Panc1 (cell line): ENCODE measurements at regions not wholly inside any gene's neighbourhood (a gene's known extent, or its start where the extent isn't known, plus 50 kb on each side); places are given as distances from the start of the nearest gene placed in this dataset.

ENCODE experiments used
- ATAC-seq: fragments of 200-7000 bp; cut with Tn5 transposase; 2 replicates; pipeline ENCODE4 v1.9.1; 2020; ENCODE audit warnings: mild to moderate bottlenecking, moderate library complexity
- BruUV-seq: library from RNA; stranded (reverse); fragments of 400-500 nt; replicated peaks from 2 replicates; lab custom pipeline; 2021; lab: Mats Ljungman, UMichigan
- CTCF ChIA-PET: fragments of 300-600 bp; sonication (Branson Sonifier 250); formaldehyde crosslinking; loops from one replicate; lab custom pipeline; 2022; ENCODE audit warnings: antibody characterized with exemption; lab: Charles Lee
- POLR2A ChIA-PET: fragments of 300-600 bp; sonication (Branson Sonifier 250); formaldehyde crosslinking; loops from one replicate; lab custom pipeline; 2022; ENCODE audit warnings: antibody characterized with exemption; lab: Charles Lee
- DNase-seq: peaks from one replicate; pipeline ENCODE4 v3.0.0-alpha.2; 2010; ENCODE audit warnings: low read depth, low spot score
- H3K27ac ChIP-seq: 2 replicates; pipeline ENCODE4 v1.5.1; 2011; ENCODE audit warnings: mild to moderate bottlenecking, low read length, inconsistent platforms
- H3K27me3 ChIP-seq: fragments of 200-500 bp; sonication (Bioruptor generic); 2 replicates; pipeline ENCODE4 v1.6.0; 2014; ENCODE audit warnings: low read length, inconsistent platforms; ENCODE audit not compliant: control insufficient read depth, insufficient read depth
- H3K36me3 ChIP-seq: fragments of 200-500 bp; sonication (Bioruptor generic); 2 replicates; pipeline ENCODE4 v1.5.1; 2014; ENCODE audit warnings: inconsistent platforms, mild to moderate bottlenecking, low read length, moderate library complexity; ENCODE audit not compliant: control insufficient read depth, insufficient read depth
- H3K4me1 ChIP-seq: 2 replicates; pipeline ENCODE4 v1.5.1; 2011; ENCODE audit warnings: inconsistent platforms, mild to moderate bottlenecking, low read length, moderate library complexity; ENCODE audit not compliant: control insufficient read depth, insufficient read depth
- H3K4me3 ChIP-seq, 2 experiments: 2 replicates each; pipeline ENCODE4 v1.5.1; 2011 to 2012; ENCODE audit warnings: low read depth in 2 of 2, low read length in 2 of 2, mild to moderate bottlenecking in 2 of 2, inconsistent platforms in 1 of 2, moderate library complexity in 1 of 2
- H3K9me3 ChIP-seq: fragments of 200-500 bp; sonication (Bioruptor generic); 2 replicates; pipeline ENCODE4 v1.5.1; 2014; ENCODE audit warnings: low read depth, mild to moderate bottlenecking, inconsistent platforms, low read length, moderate library complexity; ENCODE audit not compliant: control insufficient read depth, insufficient read depth
- CTCF ChIP-seq: fragments of 450-650 bp; IDR thresholded peaks from 2 replicates; pipeline ENCODE4 v1.5.1; 2017; ENCODE audit warnings: mild to moderate bottlenecking
- POLR2AphosphoS5 ChIP-seq: IDR thresholded peaks from 2 replicates; pipeline ENCODE4 v1.6.1; 2012; ENCODE audit warnings: mild to moderate bottlenecking, low read depth, low read length, moderate library complexity
- REST ChIP-seq, 2 experiments: IDR thresholded peaks; 2 replicates each; pipeline ENCODE4 v1.6.1; 2011 to 2012; ENCODE audit warnings: low read depth in 2 of 2, control low read depth in 1 of 2, low read length in 1 of 2, mild to moderate bottlenecking in 1 of 2, moderate library complexity in 1 of 2; ENCODE audit not compliant: insufficient read depth in 1 of 2
- SIN3A ChIP-seq: IDR thresholded peaks from 2 replicates; pipeline ENCODE4 v1.6.1; 2012; ENCODE audit warnings: low read depth, mild to moderate bottlenecking, low read length, moderate library complexity, borderline replicate concordance; ENCODE audit not compliant: insufficient read depth
- TCF7L2 ChIP-seq: IDR thresholded peaks from 2 replicates; pipeline ENCODE4 v1.6.1; 2011; ENCODE audit warnings: mild to moderate bottlenecking, low read depth, low read length, inconsistent platforms
- in situ Hi-C: cut with HindIII; loops from 2 replicates; pipeline ENCODE4 v1.10.0; 2016; ENCODE audit warnings: low sequenced_read_pairs, low pct_unique_long_range_greater_than_20kb
- intact Hi-C: fragments of 100-400 bp; cut with micrococcal nuclease; formaldehyde crosslinking; loops from one replicate; pipeline ENCODE4 v1.10.0; 2022; ENCODE audit not compliant: unreplicated experiment

DNA sequence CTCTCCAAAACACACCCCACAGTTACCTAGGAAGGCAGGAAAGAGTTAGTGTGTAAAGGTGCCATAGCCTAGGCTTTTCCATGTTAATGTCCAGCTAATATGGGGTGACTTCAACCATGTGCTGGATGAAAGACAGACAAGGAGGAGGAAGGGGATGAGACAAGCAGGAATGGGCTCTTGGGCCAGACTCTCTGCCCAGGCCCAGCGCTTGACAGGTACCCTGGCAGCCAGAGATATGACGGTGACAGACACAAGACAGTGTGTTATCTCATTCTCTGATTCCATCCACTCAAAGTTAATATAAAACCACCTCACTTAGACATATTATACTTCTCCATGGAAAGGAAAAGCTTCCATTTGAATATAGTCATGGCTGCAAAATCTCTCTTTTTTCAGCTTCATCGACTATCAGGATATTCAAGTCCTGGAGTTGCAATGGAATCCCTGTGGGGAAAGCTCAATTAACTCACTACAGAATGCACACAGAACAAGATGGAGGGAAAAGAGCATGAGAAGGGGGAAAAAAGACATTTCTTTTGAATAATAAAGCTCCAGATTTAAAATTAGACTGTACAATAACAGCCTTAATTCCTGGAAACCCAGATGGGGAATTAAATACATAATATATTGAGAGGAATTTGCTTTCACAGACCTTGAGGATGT is 596.7 kb downstream of the TOX3 start:
- no TSS peak for BruUV-seq
- POLR2A ChIA-PET, result no interaction called here
- H3K27ac ChIP-seq, result no peak overlapping the region

DNA sequence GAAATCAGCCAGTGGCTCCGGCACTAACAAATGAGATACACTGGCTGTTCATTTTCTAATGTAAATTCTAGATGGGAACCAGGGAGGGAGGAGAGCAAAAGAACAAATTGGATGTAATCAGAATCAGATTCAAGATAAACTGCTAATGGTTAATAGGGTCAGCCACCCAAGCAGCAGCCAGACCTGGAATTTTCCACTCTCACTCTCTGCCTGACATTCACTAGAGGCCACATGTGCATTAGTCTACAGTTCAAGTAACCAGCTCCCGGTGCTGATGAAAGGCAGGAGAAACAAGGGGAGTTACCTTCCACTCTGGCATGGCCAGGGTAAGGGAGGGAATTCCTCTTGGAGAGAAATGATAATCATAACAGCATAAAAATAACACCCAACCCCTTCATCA is 597.7 kb downstream of the TOX3 start:
- no peak for TF ChIP-seq CTCF
- TF ChIP-seq TCF7L2, result no peak
- no peak for TF ChIP-seq REST (IDR thresholded peaks at IDR 0.05; ENCODE audit: insufficient read depth in 1 of 2, low read depth in 2 of 2, low read length in 1 of 2)
- no peak for TF ChIP-seq POLR2AphosphoS5
- no peak for TF ChIP-seq SIN3A
- H3K4me3 ChIP-seq, result no peak overlapping the region
- no peaks in the 10 kb centered on the region for H3K36me3 ChIP-seq
- ChIA-PET POLR2A (no interaction called here), CTCF (no interaction called here)
- in situ Hi-C loops, result no loop called here
- H3K4me1 ChIP-seq, result no peaks in the 10 kb centered on the region
- BruUV-seq, result no TSS peak
- H3K27me3 ChIP-seq, result no peaks in the 10 kb centered on the region
- intact Hi-C loops, result no loop called here
- H3K9me3 ChIP-seq, result no peaks in the 10 kb centered on the region
- H3K27ac ChIP-seq, result no peak overlapping the region
- ATAC-seq (no peak), DNase-seq (no peak)

More for the DNA sequence above, 596.7 kb downstream of the TOX3 start:
- ATAC-seq, result no peak
- Histone ChIP-seq H3K36me3 (no peaks in the 10 kb centered on the region), H3K4me1 (no peaks in the 10 kb centered on the region), H3K4me3 (no peak overlapping the region), H3K9me3 (no peaks in the 10 kb centered on the region), H3K27me3 (no peaks in the 10 kb centered on the region)
- in situ Hi-C loops (no loop called here), intact Hi-C loops (no loop called here)
- TF ChIP-seq SIN3A, result no peak
- no peak for TF ChIP-seq TCF7L2
- TF ChIP-seq CTCF, result no peak
- TF ChIP-seq REST (IDR thresholded peaks at IDR 0.05; ENCODE audit: insufficient read depth in 1 of 2, low read depth in 2 of 2, low read length in 1 of 2), result no peak
- no peak for TF ChIP-seq POLR2AphosphoS5
- DNase-seq, result no peak
- CTCF ChIA-PET, result no interaction called here
